HFF-Myc (cell line): ENCODE measurements at regions not wholly inside any gene's neighbourhood (a gene's known extent, or its start where the extent isn't known, plus 50 kb on each side); places are given as distances from the start of the nearest gene placed in this dataset.

Source experiments
- DNase-seq: peaks from one replicate; pipeline ENCODE4 v3.0.0-alpha.2; 2011; ENCODE audit warnings: low read depth; ENCODE audit errors: extremely low read depth
- H3K4me3 ChIP-seq: replicated peaks from 2 replicates; pipeline ENCODE4 v1.5.1; 2011; ENCODE audit warnings: low read depth, mild to moderate bottlenecking, control low read depth, low read length
- TF ChIP-seq, protein P1 (sequence below): IDR thresholded peaks from 2 replicates; pipeline ENCODE4 v1.5.1; 2012; ENCODE audit warnings: mild to moderate bottlenecking, low read depth, low read length, control low read depth; ENCODE audit errors: missing control alignments

DNA sequence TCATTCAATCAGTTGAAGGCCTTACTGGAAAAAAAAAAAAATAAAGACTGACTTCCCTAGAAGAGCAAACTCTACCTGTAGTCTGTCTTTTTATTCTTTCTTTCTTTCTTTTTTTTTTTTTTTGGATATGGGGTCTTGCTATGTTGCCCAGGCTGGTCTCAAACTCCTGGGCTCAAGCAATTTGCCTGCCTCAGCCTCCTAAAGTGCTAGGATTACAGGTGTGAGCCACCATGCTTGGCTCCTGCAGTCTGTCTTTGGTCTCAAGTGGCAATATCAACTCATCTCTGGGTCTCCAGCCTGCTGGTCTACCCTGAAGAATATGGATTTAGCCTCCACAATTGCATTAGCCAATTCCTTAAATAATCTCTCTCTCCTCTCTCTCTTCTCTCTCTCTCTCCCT is 167.7 kb upstream of the P2RY1 start:
- DNase-seq, result no peak
- no peak overlapping the region for H3K4me3 ChIP-seq
- TF ChIP-seq, protein P1, sequence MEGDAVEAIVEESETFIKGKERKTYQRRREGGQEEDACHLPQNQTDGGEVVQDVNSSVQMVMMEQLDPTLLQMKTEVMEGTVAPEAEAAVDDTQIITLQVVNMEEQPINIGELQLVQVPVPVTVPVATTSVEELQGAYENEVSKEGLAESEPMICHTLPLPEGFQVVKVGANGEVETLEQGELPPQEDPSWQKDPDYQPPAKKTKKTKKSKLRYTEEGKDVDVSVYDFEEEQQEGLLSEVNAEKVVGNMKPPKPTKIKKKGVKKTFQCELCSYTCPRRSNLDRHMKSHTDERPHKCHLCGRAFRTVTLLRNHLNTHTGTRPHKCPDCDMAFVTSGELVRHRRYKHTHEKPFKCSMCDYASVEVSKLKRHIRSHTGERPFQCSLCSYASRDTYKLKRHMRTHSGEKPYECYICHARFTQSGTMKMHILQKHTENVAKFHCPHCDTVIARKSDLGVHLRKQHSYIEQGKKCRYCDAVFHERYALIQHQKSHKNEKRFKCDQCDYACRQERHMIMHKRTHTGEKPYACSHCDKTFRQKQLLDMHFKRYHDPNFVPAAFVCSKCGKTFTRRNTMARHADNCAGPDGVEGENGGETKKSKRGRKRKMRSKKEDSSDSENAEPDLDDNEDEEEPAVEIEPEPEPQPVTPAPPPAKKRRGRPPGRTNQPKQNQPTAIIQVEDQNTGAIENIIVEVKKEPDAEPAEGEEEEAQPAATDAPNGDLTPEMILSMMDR, result no peak

DNA sequence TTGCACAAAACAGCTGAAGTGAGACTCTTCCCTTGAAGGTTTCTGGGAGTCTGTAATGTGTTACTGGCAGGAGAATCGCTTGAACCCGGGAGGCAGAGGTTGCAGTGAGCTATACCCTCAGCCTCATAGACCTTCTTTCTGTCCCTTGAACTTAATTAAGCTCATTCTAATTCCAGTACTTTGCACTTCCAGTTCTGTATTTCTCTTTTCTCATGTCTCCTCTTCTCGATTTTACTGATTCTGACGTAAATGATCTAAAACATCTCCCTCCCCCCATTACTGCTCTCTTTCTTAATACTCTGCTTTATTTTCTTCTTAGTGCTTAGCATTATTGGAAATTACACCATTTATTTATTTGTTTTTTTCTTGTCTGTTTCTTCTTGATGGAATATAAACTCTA is 165.4 kb upstream of the P2RY1 start:
- no peak for DNase-seq
- no peak overlapping the region for H3K4me3 ChIP-seq
- TF ChIP-seq, protein P1, result no peak

DNA sequence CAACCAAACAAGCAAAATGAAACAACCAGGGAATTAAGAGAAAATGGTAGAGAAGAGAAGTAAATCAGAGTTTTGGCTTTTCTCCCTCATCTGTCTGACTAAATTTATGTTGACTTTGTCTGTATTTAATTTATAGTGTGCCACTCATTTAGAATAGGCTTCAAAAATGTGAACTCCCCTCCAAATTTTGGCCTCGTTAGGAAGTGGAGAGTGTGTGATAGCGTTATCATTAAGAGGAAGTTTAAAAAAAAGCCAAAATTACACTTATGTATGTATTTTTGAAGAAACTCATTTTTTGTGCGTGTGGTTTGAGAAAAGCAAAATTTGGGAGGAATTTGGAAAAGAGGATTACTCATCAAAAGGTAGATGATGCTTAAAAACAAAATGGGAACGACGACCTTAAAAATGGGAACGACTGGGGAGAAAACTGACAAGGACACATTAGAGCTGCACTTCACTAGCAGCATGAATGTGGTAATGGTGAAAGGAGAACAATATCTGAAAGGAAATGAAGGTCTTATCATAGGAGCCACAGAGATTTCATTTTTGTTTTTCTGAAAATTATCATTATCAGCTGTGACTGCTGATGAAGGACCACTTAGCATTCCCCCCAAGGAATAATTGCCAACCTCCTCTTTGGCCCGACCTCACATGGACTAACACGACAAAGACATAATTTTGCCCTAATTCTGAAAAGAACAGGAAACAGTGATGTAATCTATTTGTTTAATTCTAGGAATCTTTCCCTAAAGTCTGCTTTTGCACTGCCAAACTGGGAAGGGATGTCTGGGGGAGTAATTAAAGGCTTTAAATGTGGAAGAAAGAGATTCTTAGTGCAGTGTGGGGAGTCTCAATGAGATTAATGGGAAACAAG is 163.2 kb upstream of the P2RY1 start:
- DNase-seq, result no peak
- TF ChIP-seq, protein P1, result no peak
- H3K4me3 ChIP-seq, result no peak overlapping the region

DNA sequence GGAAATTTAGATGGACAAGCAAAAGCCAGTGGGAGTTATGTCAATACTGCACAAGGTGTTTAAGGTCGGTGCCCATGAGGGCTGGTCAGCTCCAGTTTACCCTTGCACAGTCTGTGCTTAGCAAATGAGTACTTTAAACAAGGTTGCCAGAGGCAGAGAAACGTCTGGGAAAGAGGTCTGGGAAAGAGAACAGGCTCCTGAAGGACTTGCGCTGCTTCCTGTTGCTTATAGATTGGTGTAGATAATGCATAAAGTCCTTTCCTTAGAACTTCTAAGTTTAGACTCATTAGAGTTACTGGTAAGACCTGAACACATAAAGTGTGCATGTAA is 162.6 kb upstream of the P2RY1 start:
- no peak overlapping the region for H3K4me3 ChIP-seq
- no peak for DNase-seq
- TF ChIP-seq, protein P1, result no peak

DNA sequence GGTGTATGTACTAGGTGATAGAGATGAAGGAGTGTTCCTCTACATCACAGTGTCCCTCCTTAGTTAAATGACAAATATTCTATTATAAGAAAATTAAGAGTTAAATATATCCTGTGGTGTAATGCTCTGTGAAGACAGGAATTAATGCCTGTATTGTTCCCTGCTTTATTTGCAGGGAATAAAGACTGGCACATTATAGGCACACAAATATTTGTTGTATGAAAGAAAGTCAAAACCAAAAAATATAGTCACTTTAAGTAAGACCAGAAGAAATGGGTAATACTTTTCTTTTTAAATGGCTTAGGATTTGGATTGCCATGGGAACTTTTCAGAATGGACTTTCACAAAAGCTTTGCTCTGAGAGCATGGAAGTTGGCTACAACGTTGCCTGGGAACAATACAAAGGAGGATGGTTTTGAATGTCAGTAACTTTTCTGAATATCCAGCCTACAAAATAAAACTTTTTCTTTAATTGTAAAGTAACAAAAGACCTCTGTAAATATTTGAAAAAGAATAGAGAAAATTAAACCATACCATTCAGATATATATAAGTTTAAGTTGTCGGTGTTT is 158.0 kb upstream of the P2RY1 start:
- H3K4me3 ChIP-seq, result no peak overlapping the region
- DNase-seq, result no peak
- TF ChIP-seq, protein P1, result no peak

DNA sequence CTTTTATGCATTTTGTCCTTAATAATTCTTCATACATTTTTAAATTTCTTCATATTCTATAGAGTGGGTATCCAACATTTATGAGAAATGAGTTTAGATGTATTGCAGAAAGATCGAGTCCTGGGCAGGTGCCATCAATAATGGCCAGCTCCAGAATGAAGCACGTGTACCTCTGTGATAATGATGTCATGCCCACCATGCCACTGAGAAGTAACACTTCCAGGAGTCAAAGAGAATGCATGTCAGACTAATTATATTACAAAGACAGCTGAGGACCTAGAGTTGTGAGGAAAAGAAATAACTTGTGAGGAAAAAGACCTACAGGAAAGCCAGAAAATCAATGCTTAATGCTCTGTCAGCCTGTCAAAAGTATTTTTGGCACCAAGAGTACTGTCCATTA is 157.4 kb upstream of the P2RY1 start:
- DNase-seq, result no peak
- TF ChIP-seq, protein P1, result no peak
- no peak overlapping the region for H3K4me3 ChIP-seq
